Naive thymus-derived CD4-positive, alpha-beta T cell (primary cell): ENCODE measurements at regions not wholly inside any gene's neighbourhood (a gene's known extent, or its start where the extent isn't known, plus 50 kb on each side); places are given as distances from the start of the nearest gene placed in this dataset.
"Not testable (repeated sequence)": the region's sequence is repeated elsewhere in the genome, so short reads cannot be mapped to it uniquely, and the experiment has no call there.

Source experiments
- ATAC-seq: fragments of 150-1000 bp; cut with Tn5 transposase; 2 replicates; pipeline ENCODE4 v1.10.0; 2021; ENCODE audit warnings: mild to moderate bottlenecking, moderate library complexity
- CTCF ChIA-PET: fragments of 350-600 bp; sonication (Branson Sonifier 250); formaldehyde crosslinking; loops from one replicate; lab custom pipeline; 2021; ENCODE audit warnings: antibody characterized with exemption; lab: Charles Lee
- POLR2A ChIA-PET: fragments of 350-600 bp; sonication (Branson Sonifier 250); formaldehyde crosslinking; loops from one replicate; lab custom pipeline; 2021; ENCODE audit warnings: antibody characterized with exemption, inconsistent platforms; lab: Charles Lee
- DNase-seq, 9 donors: peaks; one replicate each; pipeline versions ENCODE4 v3.0.0 to v3.0.0-alpha.2; 2020 to 2022; ENCODE audit warnings: mixed read lengths in 1 of 9
- H3K27ac ChIP-seq: one replicate; pipeline ENCODE4 v1.7.0; 2013; ENCODE audit warnings: mild to moderate bottlenecking, low read depth, low read length, moderate library complexity
- H3K27me3 ChIP-seq, 2 donors: one replicate each; pipeline ENCODE4 v1.7.0; 2013; ENCODE audit warnings: low read length in 2 of 2, mild to moderate bottlenecking in 2 of 2, moderate library complexity in 2 of 2; ENCODE audit not compliant: control insufficient read depth in 2 of 2, insufficient read depth in 2 of 2
- H3K36me3 ChIP-seq, 3 experiments: 1 replicate in 2 of 3; 2 replicates in 1 of 3; pipeline ENCODE4 v1.7.0; 2013; ENCODE audit warnings: low read length in 3 of 3, mild to moderate bottlenecking in 3 of 3, moderate library complexity in 1 of 3; ENCODE audit not compliant: insufficient read depth in 3 of 3, control insufficient read depth in 2 of 3
- H3K4me1 ChIP-seq, 2 donors: one replicate each; pipeline ENCODE4 v1.7.0; 2013; ENCODE audit warnings: low read length in 2 of 2, mild to moderate bottlenecking in 2 of 2, moderate library complexity in 1 of 2; ENCODE audit not compliant: control insufficient read depth in 2 of 2, insufficient read depth in 2 of 2
- H3K4me3 ChIP-seq: 2 replicates; pipeline ENCODE4 v1.7.0; 2013; ENCODE audit warnings: mild to moderate bottlenecking, low read length
- H3K9me3 ChIP-seq, 3 experiments: 1 replicate in 2 of 3; 2 replicates in 1 of 3; pipeline ENCODE4 v1.7.0; 2013; ENCODE audit warnings: low read length in 3 of 3; ENCODE audit not compliant: control insufficient read depth in 2 of 3
- H3K27ac Mint-ChIP-seq, 9 donors: one replicate each; pipeline ENCODE4 v1.8.0; 2020 to 2022; ENCODE audit warnings: mixed read lengths in 9 of 9, mild to moderate bottlenecking in 8 of 9, moderate library complexity in 5 of 9, inconsistent platforms in 2 of 9
- H3K27me3 Mint-ChIP-seq, 5 donors: one replicate each; pipeline ENCODE4 v1.8.0; 2021 to 2022; ENCODE audit warnings: mixed read lengths in 5 of 5, mild to moderate bottlenecking in 1 of 5
- H3K36me3 Mint-ChIP-seq, 5 donors: one replicate each; pipeline ENCODE4 v1.8.0; 2020 to 2022; ENCODE audit warnings: mixed read lengths in 5 of 5, mild to moderate bottlenecking in 3 of 5, inconsistent platforms in 1 of 5
- H3K4me1 Mint-ChIP-seq, 7 donors: one replicate each; pipeline ENCODE4 v1.8.0; 2020 to 2022; ENCODE audit warnings: mixed read lengths in 7 of 7, mild to moderate bottlenecking in 3 of 7, inconsistent platforms in 1 of 7
- H3K4me3 Mint-ChIP-seq, 10 donors: one replicate each; pipeline ENCODE4 v1.8.0; 2020 to 2022; ENCODE audit warnings: mild to moderate bottlenecking in 10 of 10, mixed read lengths in 10 of 10, moderate library complexity in 6 of 10, inconsistent platforms in 2 of 10
- H3K9me3 Mint-ChIP-seq, 11 donors: one replicate each; pipeline ENCODE4 v1.8.0; 2020 to 2022; ENCODE audit warnings: mixed read lengths in 11 of 11, mild to moderate bottlenecking in 4 of 11, inconsistent platforms in 1 of 11, moderate library complexity in 1 of 11
- intact Hi-C, 2 donors: fragments of 100-400 bp; cut with micrococcal nuclease; formaldehyde crosslinking; loops; one replicate each; pipeline ENCODE4 v1.15.1; 2023

DNA sequence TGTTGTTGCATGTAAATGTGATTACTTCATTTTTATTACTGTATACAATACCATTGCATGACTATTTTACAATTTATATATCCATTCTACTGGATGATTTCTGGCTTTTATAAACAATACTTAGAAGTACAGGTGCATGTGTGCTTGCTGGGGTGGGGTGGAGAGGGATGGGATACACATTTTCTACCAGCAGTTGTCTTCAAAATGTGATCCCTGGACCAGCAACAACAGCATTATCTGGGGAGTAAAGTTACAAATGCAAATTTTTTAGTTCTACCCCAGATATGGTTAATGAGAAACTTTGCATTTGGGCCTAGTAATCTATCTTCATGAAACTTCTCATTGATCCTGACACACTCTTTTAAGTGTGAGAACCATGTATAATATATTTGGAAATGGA lies 905.4 kb upstream of the ATXN7L3B start:
- H3K9me3 Mint-ChIP-seq, result peaks cover 0 to 5% (median 0%) of the 10 kb centered on the region in 11 donors
- Histone ChIP-seq H3K4me1 (no peaks in the 10 kb centered on the region), H3K27ac (no peak overlapping the region), H3K4me3 (no peak overlapping the region), H3K27me3 (no peaks in the 10 kb centered on the region), H3K9me3 (no peaks in the 10 kb centered on the region), H3K36me3 (no peaks in the 10 kb centered on the region)
- intact Hi-C loops, result no loop called here
- H3K27me3 Mint-ChIP-seq, result no peaks in the 10 kb centered on the region
- POLR2A ChIA-PET, result no interaction called here
- H3K27ac Mint-ChIP-seq, result no peak overlapping the region
- ATAC-seq (no peak), DNase-seq (no peak)
- CTCF ChIA-PET, result no interaction called here
- H3K36me3 Mint-ChIP-seq, result no peaks in the 10 kb centered on the region
- no peak overlapping the region for H3K4me3 Mint-ChIP-seq
- H3K4me1 Mint-ChIP-seq, result no peaks in the 10 kb centered on the region

DNA sequence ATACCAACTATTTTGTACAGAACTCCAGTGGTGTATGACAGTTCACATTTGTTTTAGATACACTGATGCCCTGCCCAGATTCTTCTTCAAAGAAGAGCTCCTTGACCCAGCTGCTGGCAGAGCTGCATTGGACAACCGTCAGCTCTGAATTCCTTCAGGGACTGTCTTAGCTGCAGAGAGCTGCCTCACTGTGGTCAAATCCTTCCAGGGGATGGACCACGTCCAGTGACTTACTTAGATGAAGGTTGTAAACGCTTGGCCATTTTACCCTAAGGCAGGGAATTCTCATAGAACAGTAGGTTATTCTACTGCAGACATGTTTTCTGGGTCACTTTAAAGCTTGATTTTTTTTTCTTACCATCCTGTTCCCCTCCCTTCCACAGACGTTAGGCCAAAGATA lies 905.0 kb upstream of the ATXN7L3B start:
- Histone ChIP-seq H3K36me3 (no peaks in the 10 kb centered on the region), H3K4me3 (no peak overlapping the region), H3K27ac (no peak overlapping the region), H3K9me3 (no peaks in the 10 kb centered on the region), H3K4me1 (no peaks in the 10 kb centered on the region), H3K27me3 (no peaks in the 10 kb centered on the region)
- Mint-ChIP-seq H3K4me3 (no peak overlapping the region), H3K4me1 (no peaks in the 10 kb centered on the region), H3K27ac (no peak overlapping the region), H3K27me3 (no peaks in the 10 kb centered on the region), H3K9me3 (peaks cover 0 to 10% (median 0%) of the 10 kb centered on the region in 11 donors), H3K36me3 (no peaks in the 10 kb centered on the region)
- intact Hi-C loops, result no loop called here
- DNase-seq (no peak), ATAC-seq (no peak)
- ChIA-PET CTCF (no interaction called here), POLR2A (no interaction called here)

DNA sequence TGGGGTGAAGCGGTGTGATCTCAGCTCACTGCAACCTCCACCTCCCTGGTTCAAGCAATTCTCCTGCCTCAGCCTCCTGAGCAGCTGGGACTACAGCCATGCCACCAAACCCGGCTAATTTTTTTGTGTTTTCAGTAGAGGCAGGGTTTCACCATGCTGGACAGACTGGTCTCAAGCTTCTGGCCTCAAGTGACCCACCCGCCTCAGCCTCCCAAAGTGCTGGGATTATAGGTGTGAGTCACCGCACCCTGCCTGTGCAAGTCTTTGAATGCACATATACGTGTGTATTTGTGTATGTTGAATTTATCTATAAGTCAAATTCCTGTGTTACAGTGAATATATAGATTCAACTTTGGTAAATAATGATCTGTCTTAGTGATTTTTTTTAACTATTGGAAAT lies 898.2 kb upstream of the ATXN7L3B start:
- peaks cover 0 to 16% (median 5%) of the 10 kb centered on the region in 11 donors for H3K9me3 Mint-ChIP-seq
- H3K4me1 Mint-ChIP-seq, H3K36me3 ChIP-seq, H3K27ac ChIP-seq, CTCF ChIA-PET, intact Hi-C loops, H3K27me3 ChIP-seq, H3K36me3 Mint-ChIP-seq, DNase-seq, H3K4me3 Mint-ChIP-seq, ATAC-seq, POLR2A ChIA-PET, H3K9me3 ChIP-seq, H3K4me3 ChIP-seq, H3K27me3 Mint-ChIP-seq, H3K4me1 ChIP-seq, H3K27ac Mint-ChIP-seq: not testable (repeated sequence)

DNA sequence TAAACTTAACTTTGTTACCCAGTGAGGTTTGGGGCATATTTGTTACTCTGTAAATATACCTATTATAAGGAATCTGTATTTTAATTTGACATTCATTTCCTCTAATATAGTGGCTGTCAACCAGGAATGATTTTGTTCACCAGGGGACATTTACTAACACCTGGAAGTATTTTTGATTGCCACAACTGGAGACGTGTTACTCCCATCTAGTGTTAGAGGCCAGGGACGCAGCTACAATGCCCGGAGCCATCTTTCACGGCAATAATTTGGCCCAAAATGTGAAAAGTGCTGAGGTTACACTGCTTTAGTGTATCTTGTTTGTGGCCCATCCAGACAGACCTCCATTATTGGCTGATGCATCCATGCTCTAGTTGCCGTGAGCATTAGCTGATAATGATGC lies 881.3 kb upstream of the ATXN7L3B start:
- POLR2A ChIA-PET, result no interaction called here

DNA sequence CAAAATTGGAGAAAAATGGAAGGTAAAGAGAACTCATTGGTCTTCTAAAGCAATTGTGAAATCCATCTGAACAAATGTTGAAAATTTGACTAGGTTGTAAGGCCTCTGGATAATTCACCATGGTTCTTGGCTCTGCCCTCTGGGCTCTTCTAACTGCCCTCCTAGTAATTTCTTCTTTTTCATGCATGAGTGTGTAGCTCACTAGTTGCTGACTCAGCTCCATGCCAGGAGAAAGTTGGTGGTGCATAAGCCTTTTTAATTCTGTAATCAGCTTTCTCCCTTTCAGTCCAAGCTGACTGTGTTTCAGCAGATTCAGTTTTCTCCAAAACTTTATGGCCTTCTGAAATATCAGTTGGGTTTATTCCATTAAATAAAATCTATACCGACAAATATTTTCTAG lies 877.8 kb upstream of the ATXN7L3B start:
- Histone ChIP-seq H3K27ac (no peak overlapping the region), H3K27me3 (no peaks in the 10 kb centered on the region), H3K4me3 (no peak overlapping the region), H3K4me1 (no peaks in the 10 kb centered on the region), H3K9me3 (no peaks in the 10 kb centered on the region), H3K36me3 (no peaks in the 10 kb centered on the region)
- DNase-seq, result no peak
- Mint-ChIP-seq H3K9me3 (peaks cover 0 to 8% (median 3%) of the 10 kb centered on the region in 11 donors), H3K27me3 (no peaks in the 10 kb centered on the region), H3K36me3 (no peaks in the 10 kb centered on the region), H3K4me3 (no peak overlapping the region), H3K27ac (no peak overlapping the region), H3K4me1 (no peaks in the 10 kb centered on the region)
- ChIA-PET CTCF (no interaction called here), POLR2A (interaction anchor here (0.7 kb wide), 1 partner anchor 790 kb away, joined by 3 read pairs; no protein-coding TSS in a partner anchor)
- intact Hi-C loops, result no loop called here
- ATAC-seq, result no peak

More for the DNA sequence above, 881.3 kb upstream of the ATXN7L3B start:
- no peak overlapping the region for H3K4me3 ChIP-seq
- Mint-ChIP-seq H3K4me1 (no peaks in the 10 kb centered on the region), H3K27ac (no peak overlapping the region), H3K36me3 (no peaks in the 10 kb centered on the region), H3K9me3 (peaks cover 0 to 27% (median 5%) of the 10 kb centered on the region in 11 donors), H3K27me3 (no peaks in the 10 kb centered on the region), H3K4me3 (no peak overlapping the region)
- H3K4me1 ChIP-seq, result no peaks in the 10 kb centered on the region
- H3K36me3 ChIP-seq, result no peaks in the 10 kb centered on the region
- DNase-seq, result no peak
- H3K9me3 ChIP-seq, result peaks cover 0 to 9% (median 0%) of the 10 kb centered on the region in 3 experiments
- H3K27me3 ChIP-seq, result no peaks in the 10 kb centered on the region
- no peak for ATAC-seq
- intact Hi-C loops, result no loop called here
- CTCF ChIA-PET, result no interaction called here
- H3K27ac ChIP-seq, result no peak overlapping the region

DNA sequence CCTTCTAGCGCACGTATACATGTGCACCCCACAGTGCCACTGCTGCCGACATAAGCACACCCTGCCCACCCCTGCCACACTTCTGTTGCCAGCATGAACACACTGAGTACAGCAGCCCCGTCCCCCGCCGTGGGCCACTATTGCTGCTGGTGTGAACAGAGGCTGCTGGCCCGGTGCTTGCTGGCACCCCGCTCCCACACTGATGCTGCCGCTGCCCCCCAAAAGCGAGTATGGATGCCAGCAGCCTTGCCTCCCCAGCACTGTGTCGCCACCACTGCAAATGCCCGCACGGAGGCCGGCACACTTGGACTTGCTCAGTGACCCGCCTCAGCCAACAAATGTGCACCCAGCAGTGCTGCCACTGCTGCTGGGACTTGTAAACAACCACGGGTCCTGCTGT lies 872.4 kb upstream of the ATXN7L3B start:
- H3K4me1 Mint-ChIP-seq, result no peaks in the 10 kb centered on the region
- no peak overlapping the region for H3K27ac ChIP-seq
- ATAC-seq, result no peak
- no peak for DNase-seq
- ChIA-PET CTCF (no interaction called here), POLR2A (no interaction called here)
- no peaks in the 10 kb centered on the region for H3K36me3 Mint-ChIP-seq
- H3K9me3 ChIP-seq, result no peaks in the 10 kb centered on the region
- no peaks in the 10 kb centered on the region for H3K36me3 ChIP-seq
- H3K4me3 Mint-ChIP-seq, result no peak overlapping the region
- no peaks in the 10 kb centered on the region for H3K27me3 Mint-ChIP-seq
- H3K27ac Mint-ChIP-seq, result no peak overlapping the region
- H3K27me3 ChIP-seq, result no peaks in the 10 kb centered on the region
- intact Hi-C loops, result no loop called here
- H3K4me3 ChIP-seq, result no peak overlapping the region
- H3K9me3 Mint-ChIP-seq, result peaks cover 0 to 12% (median 4%) of the 10 kb centered on the region in 11 donors
- no peaks in the 10 kb centered on the region for H3K4me1 ChIP-seq

DNA sequence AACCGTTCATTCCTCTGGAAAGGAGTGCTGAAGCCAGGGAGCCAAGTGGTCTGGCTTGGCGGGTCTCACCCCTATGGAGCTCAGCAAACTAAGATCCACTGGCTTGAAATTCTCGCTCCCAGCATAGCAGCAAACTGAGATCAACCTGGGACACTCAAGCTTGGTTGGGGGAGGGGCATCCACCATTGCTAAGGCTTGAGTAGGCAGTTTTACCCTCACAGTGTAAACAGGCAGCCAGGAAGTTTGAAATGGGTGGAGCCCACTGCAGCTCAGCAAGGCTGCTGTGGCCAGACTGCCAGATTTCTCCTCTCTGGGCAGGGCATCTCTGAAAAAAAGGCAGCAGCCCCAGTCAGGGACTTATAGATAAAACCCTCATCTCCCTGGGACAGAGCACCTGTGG lies 866.1 kb upstream of the ATXN7L3B start:
- H3K27ac ChIP-seq, POLR2A ChIA-PET, H3K9me3 ChIP-seq, DNase-seq, H3K4me1 ChIP-seq, H3K27me3 ChIP-seq, H3K36me3 Mint-ChIP-seq, H3K4me3 ChIP-seq, H3K4me1 Mint-ChIP-seq, intact Hi-C loops, CTCF ChIA-PET, ATAC-seq, H3K36me3 ChIP-seq, H3K27ac Mint-ChIP-seq, H3K27me3 Mint-ChIP-seq, H3K4me3 Mint-ChIP-seq: not testable (repeated sequence)
- peaks cover 0 to 22% (median 12%) of the 10 kb centered on the region in 11 donors for H3K9me3 Mint-ChIP-seq
